Spleen (tissue), 11 donors: ENCODE measurements at regions not wholly inside any gene's neighbourhood (a gene's known extent, or its start where the extent isn't known, plus 50 kb on each side); places are given as distances from the start of the nearest gene placed in this dataset.

ENCODE experiments used
- DNase-seq: peaks from one replicate; pipeline ENCODE4 v3.0.0-alpha.2; 2020
- H3K27ac ChIP-seq, 8 donors: fragments of 200-600 bp; sonication (generic) in 7 of 8; 1 replicate in 4 of 8; 2 replicates in 4 of 8; pipeline versions ENCODE4 v1.5.0 to v1.8.0; 2016 to 2021; ENCODE audit warnings: inconsistent platforms in 4 of 8, mild to moderate bottlenecking in 4 of 8, moderate library complexity in 1 of 8
- H3K27me3 ChIP-seq, 7 donors: fragments of 200-600 bp; sonication (generic) in 6 of 7; replicated peaks in 1 of 7; 1 replicate in 4 of 7; 2 replicates in 3 of 7; pipeline versions ENCODE4 v1.5.0 to v1.8.0; 2016 to 2021; ENCODE audit warnings: inconsistent platforms in 3 of 7, mild to moderate bottlenecking in 1 of 7
- H3K36me3 ChIP-seq, 6 donors: fragments of 200-600 bp; sonication (generic) in 5 of 6; 1 replicate in 4 of 6; 2 replicates in 2 of 6; pipeline versions ENCODE4 v1.5.0 to v1.8.0; 2016 to 2021; ENCODE audit warnings: inconsistent platforms in 2 of 6
- H3K4me1 ChIP-seq, 6 donors: fragments of 200-600 bp; sonication (generic) in 5 of 6; 1 replicate in 3 of 6; 2 replicates in 3 of 6; pipeline versions ENCODE4 v1.5.0 to v1.8.0; 2016 to 2021; ENCODE audit warnings: inconsistent platforms in 3 of 6
- H3K4me3 ChIP-seq, 8 donors: fragments of 200-600 bp; sonication (generic) in 7 of 8; 1 replicate in 4 of 8; 2 replicates in 4 of 8; pipeline versions ENCODE4 v1.5.0 to v1.8.0; 2016 to 2021; ENCODE audit warnings: inconsistent platforms in 4 of 8, mild to moderate bottlenecking in 4 of 8, moderate library complexity in 2 of 8
- H3K9me3 ChIP-seq, 8 donors: fragments of 200-600 bp; sonication (generic) in 7 of 8; 1 replicate in 4 of 8; 2 replicates in 4 of 8; pipeline versions ENCODE4 v1.5.0 to v1.8.0; 2016 to 2021; ENCODE audit warnings: inconsistent platforms in 4 of 8
- CTCF ChIP-seq, 11 experiments: fragments of 200-600 bp in 7 of 11; fragments of 450-650 bp in 4 of 11; sonication (generic) in 4 of 11; IDR thresholded peaks in 8 of 11; conservative IDR thresholded peaks in 3 of 11; 1 replicate in 7 of 11; 2 replicates in 4 of 11; pipeline versions ENCODE4 v1.4.0 to v1.8.0; 2016 to 2021; ENCODE audit warnings: antibody characterized with exemption in 11 of 11, inconsistent platforms in 4 of 11, mild to moderate bottlenecking in 1 of 11
- POLR2A ChIP-seq, 3 donors: fragments of 450-650 bp; IDR thresholded peaks; one replicate each; pipeline ENCODE4 v1.5.1; 2017; ENCODE audit warnings: antibody characterized with exemption in 3 of 3, mild to moderate bottlenecking in 1 of 3
- POLR2AphosphoS5 ChIP-seq, 3 donors: sonication (generic); formaldehyde crosslinking; IDR thresholded peaks; one replicate each; pipeline ENCODE4 v1.5.1; 2017; ENCODE audit warnings: antibody characterized with exemption in 3 of 3
- WGBS, 5 donors: extraction: QIAGEN DNeasy Blood & Tissue Kit in 3 of 5; methylation state at CpG; one replicate each; pipeline versions ENCODE4 v1.1.5 to v1.1.7; 2013 to 2018; 5-methylcytosine and 5-hydroxymethylcytosine counted together
- intact Hi-C: fragments of 100-400 bp; cut with DNase I; formaldehyde crosslinking; loops from one replicate; pipeline ENCODE4 v1.15.0; 2023; ENCODE audit warnings: low total_unique reads
- donor health status: healthy with polysubstance abuse.
- donor health status: DM: no; HTN: no; CAD: no; lungs with moderate emphysema.
- donor health status: DM: no; HTN: no; CAD: no.
- donor health status: Bipolar disorder and iron deficiency.
- donor health status: healthy.
- donor health status: DM: no; HTN: no; CAD: no.
- donor health status: DM: yes; HTN: yes; CAD: no.

GRCh38 chr10:128568990-128569945, 443.0 kb upstream of the MKI67 start:
- intact Hi-C loops, result no loop called here
- H3K4me1 ChIP-seq, result no peaks in the 10 kb centered on the region
- peaks cover 0 to 27% (median 0%) of the 10 kb centered on the region in 7 donors for H3K27me3 ChIP-seq
- no peaks in the 10 kb centered on the region for H3K36me3 ChIP-seq
- H3K27ac ChIP-seq, result no peak overlapping the region
- no peak overlapping the region for H3K4me3 ChIP-seq
- TF ChIP-seq CTCF (IDR thresholded peaks at IDR 0.05 in 8 of 11, conservative IDR thresholded peaks at IDR 0.05 in 3 of 11) (no peak), POLR2A (IDR thresholded peaks at IDR 0.05) (no peak), POLR2AphosphoS5 (IDR thresholded peaks at IDR 0.05) (no peak)
- H3K9me3 ChIP-seq, result no peaks in the 10 kb centered on the region
- no peak for DNase-seq
- 82 to 86% (median 84%) methylated on average over 24 of the region's 24 CpGs for WGBS, 5 donors

GRCh38 chr10:128570319-128570995, 444.2 kb upstream of the MKI67 start:
- peaks cover 0 to 27% (median 0%) of the 10 kb centered on the region in 7 donors for H3K27me3 ChIP-seq
- H3K27ac ChIP-seq, result no peak overlapping the region
- H3K4me3 ChIP-seq, result no peak overlapping the region
- TF ChIP-seq POLR2A (IDR thresholded peaks at IDR 0.05), result no peak
- no peak for TF ChIP-seq POLR2AphosphoS5 (IDR thresholded peaks at IDR 0.05)
- TF ChIP-seq CTCF (IDR thresholded peaks at IDR 0.05 in 8 of 11, conservative IDR thresholded peaks at IDR 0.05 in 3 of 11), result no peak
- intact Hi-C loops, result no loop called here
- no peaks in the 10 kb centered on the region for H3K4me1 ChIP-seq
- H3K9me3 ChIP-seq, result no peaks in the 10 kb centered on the region
- H3K36me3 ChIP-seq, result no peaks in the 10 kb centered on the region
- no peak for DNase-seq
- WGBS, 5 donors, result 82 to 90% (median 86%) methylated on average over 10 to 12 of the region's 12 CpGs

GRCh38 chr10:128571071-128571470, 444.8 kb upstream of the MKI67 start:
- H3K36me3 ChIP-seq, result no peaks in the 10 kb centered on the region
- peaks cover 0 to 21% (median 0%) of the 10 kb centered on the region in 7 donors for H3K27me3 ChIP-seq
- TF ChIP-seq CTCF (IDR thresholded peaks at IDR 0.05 in 8 of 11, conservative IDR thresholded peaks at IDR 0.05 in 3 of 11), result no peak
- TF ChIP-seq POLR2AphosphoS5 (IDR thresholded peaks at IDR 0.05), result no peak
- TF ChIP-seq POLR2A (IDR thresholded peaks at IDR 0.05), result no peak
- H3K4me3 ChIP-seq, result no peak overlapping the region
- DNase-seq, result no peak
- intact Hi-C loops, result no loop called here
- no peak overlapping the region for H3K27ac ChIP-seq
- H3K9me3 ChIP-seq, result no peaks in the 10 kb centered on the region
- WGBS, 5 donors, result 82 to 91% (median 85%) methylated on average over 4 of the region's 4 CpGs
- H3K4me1 ChIP-seq, result no peaks in the 10 kb centered on the region

GRCh38 chr10:128571745-128572144, 445.5 kb upstream of the MKI67 start:
- peaks cover 0 to 15% (median 0%) of the 10 kb centered on the region in 7 donors for H3K27me3 ChIP-seq
- H3K9me3 ChIP-seq, result no peaks in the 10 kb centered on the region
- H3K36me3 ChIP-seq, result no peaks in the 10 kb centered on the region
- 52 to 60% (median 58%) methylated on average over 3 of the region's 3 CpGs for WGBS, 5 donors
- no peaks in the 10 kb centered on the region for H3K4me1 ChIP-seq
- H3K4me3 ChIP-seq, result no peak overlapping the region
- intact Hi-C loops, result no loop called here
- H3K27ac ChIP-seq, result no peak overlapping the region
- no peak for TF ChIP-seq POLR2AphosphoS5 (IDR thresholded peaks at IDR 0.05)
- TF ChIP-seq POLR2A (IDR thresholded peaks at IDR 0.05), result no peak
- TF ChIP-seq CTCF (IDR thresholded peaks at IDR 0.05 in 8 of 11, conservative IDR thresholded peaks at IDR 0.05 in 3 of 11), result no peak
- no peak for DNase-seq
